Endothelial cell of umbilical vein (primary cell): ENCODE measurements at regions not wholly inside any gene's neighbourhood (a gene's known extent, or its start where the extent isn't known, plus 50 kb on each side); places are given as distances from the start of the nearest gene placed in this dataset.

ENCODE experiments used
- EZH2 ChIP-seq: IDR thresholded peaks from 2 replicates; pipeline ENCODE4 v1.6.1; 2012; ENCODE audit warnings: borderline replicate concordance, low read depth, mild to moderate bottlenecking, moderate library complexity, low read length, inconsistent platforms; ENCODE audit not compliant: severe bottlenecking
- FOS ChIP-seq: IDR thresholded peaks from 2 replicates; pipeline ENCODE4 v1.6.1; 2011; ENCODE audit warnings: mild to moderate bottlenecking, low read length, moderate library complexity, borderline replicate concordance; ENCODE audit not compliant: insufficient read depth
- MAX ChIP-seq: IDR thresholded peaks from 2 replicates; pipeline ENCODE4 v1.6.1; 2011; ENCODE audit not compliant: insufficient read depth, insufficient read length
- POLR2A ChIP-seq: IDR thresholded peaks from 2 replicates; pipeline ENCODE4 v1.6.1; 2012; ENCODE audit warnings: low read depth, mild to moderate bottlenecking, control low read depth, low read length
- TF ChIP-seq, protein P1 (sequence below), 2 donors: IDR thresholded peaks; 1 replicate in 1 of 2; 2 replicates in 1 of 2; pipeline ENCODE4 v1.5.1; 2011; ENCODE audit warnings: low read length in 2 of 2, mild to moderate bottlenecking in 2 of 2, moderate library complexity in 2 of 2, control low read depth in 1 of 2, inconsistent platforms in 1 of 2, low read depth in 1 of 2; ENCODE audit not compliant: insufficient read depth in 1 of 2; ENCODE audit errors: extremely low read depth in 1 of 2

DNA sequence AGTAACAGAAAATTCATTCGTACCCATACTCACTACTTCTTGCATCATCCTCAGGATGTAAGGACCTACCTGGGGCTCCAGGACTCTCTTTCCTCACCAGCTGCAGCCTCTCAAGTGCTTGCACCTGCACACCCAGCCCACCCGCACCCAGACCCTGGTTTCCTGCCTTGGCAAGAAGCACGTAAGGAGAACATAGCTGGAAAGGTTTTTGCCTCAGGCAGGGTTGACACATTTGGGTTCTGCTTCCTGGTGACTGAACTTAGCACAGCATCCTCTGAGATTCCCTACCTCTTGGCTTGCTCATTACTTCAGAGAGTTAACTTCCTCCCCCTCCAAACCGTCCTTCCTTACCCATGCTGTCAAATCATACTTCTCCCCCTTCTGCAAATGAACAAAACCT lies 556.9 kb downstream of the CD83 start:
- no peak for TF ChIP-seq POLR2A
- TF ChIP-seq, protein P1, sequence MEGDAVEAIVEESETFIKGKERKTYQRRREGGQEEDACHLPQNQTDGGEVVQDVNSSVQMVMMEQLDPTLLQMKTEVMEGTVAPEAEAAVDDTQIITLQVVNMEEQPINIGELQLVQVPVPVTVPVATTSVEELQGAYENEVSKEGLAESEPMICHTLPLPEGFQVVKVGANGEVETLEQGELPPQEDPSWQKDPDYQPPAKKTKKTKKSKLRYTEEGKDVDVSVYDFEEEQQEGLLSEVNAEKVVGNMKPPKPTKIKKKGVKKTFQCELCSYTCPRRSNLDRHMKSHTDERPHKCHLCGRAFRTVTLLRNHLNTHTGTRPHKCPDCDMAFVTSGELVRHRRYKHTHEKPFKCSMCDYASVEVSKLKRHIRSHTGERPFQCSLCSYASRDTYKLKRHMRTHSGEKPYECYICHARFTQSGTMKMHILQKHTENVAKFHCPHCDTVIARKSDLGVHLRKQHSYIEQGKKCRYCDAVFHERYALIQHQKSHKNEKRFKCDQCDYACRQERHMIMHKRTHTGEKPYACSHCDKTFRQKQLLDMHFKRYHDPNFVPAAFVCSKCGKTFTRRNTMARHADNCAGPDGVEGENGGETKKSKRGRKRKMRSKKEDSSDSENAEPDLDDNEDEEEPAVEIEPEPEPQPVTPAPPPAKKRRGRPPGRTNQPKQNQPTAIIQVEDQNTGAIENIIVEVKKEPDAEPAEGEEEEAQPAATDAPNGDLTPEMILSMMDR (IDR thresholded peaks at IDR 0.05; ENCODE audit: extremely low read depth in 1 of 2, insufficient read depth in 1 of 2, low read depth in 1 of 2, low read length in 2 of 2) = no peak
- no peak for TF ChIP-seq MAX
- TF ChIP-seq EZH2 = no peak
- TF ChIP-seq FOS = no peak
